ENCODE measurements at regions not wholly inside any gene's neighbourhood (a gene's known extent, or its start where the extent isn't known, plus 50 kb on each side); places are given as distances from the start of the nearest gene placed in this dataset.

DNA sequence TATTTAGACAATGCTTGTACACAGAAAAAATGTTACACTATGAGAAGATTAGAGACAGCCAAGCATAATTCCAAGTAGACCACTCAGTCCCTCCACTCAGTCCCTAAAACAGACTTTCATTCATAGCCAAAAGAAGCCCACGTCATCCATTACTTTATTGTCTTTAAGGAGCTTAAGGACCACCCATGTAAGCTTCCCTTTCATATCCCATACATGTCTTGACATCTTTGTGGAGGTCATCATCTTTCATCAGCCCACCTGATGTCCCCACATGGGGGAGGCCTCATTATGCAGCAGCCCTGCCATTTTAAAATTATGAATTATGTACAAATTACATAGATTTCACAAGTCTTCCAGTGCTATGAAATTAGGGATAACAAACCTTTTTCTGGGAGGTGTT is 92.6 kb upstream of the PALMD start:
- Histone ChIP-seq H3K27me3 (ENCODE audit: control insufficient read depth in 1 of 2, insufficient read depth in 2 of 2, low read length in 2 of 2) (no peaks in the 10 kb centered on the region), H3K36me3 (replicated peaks in 1 of 2; ENCODE audit: control insufficient read depth in 1 of 2, insufficient read depth in 2 of 2, low read length in 2 of 2) (no peaks in the 10 kb centered on the region), H2AFZ (ENCODE audit: low read length) (no peak overlapping the region), H3K27ac (ENCODE audit: extremely low read length, insufficient read depth, low read length) (no peak overlapping the region), H3K9ac (ENCODE audit: insufficient read depth, low read depth, low read length) (no peak overlapping the region), H3K4me2 (ENCODE audit: low read depth, low read length) (no peak overlapping the region), H3K9me3 (ENCODE audit: low read length) (no peaks in the 10 kb centered on the region), H3K4me1 (ENCODE audit: insufficient read depth, low read length) (peaks cover 45% of the 10 kb centered on the region), H3K79me2 (ENCODE audit: insufficient read depth, low read length) (no peaks in the 10 kb centered on the region), H4K20me1 (ENCODE audit: insufficient read depth, low read length) (no peaks in the 10 kb centered on the region), H3K4me3 (replicated peaks in 1 of 3; ENCODE audit: insufficient read depth in 1 of 3, low read depth in 2 of 3, low read length in 3 of 3) (no peak overlapping the region)
- ChIA-PET CTCF (ENCODE audit: low intra/inter-chr PET ratio, low total read pairs) (no interaction called here), POLR2A (no interaction called here)
- TF ChIP-seq GZF1 (CRISPR knock-in tag; IDR thresholded peaks at IDR 0.05) (no peak), RARA (CRISPR knock-in tag; IDR thresholded peaks at IDR 0.05) (no peak), IRF1 (CRISPR knock-in tag; IDR thresholded peaks at IDR 0.05; ENCODE audit: low read depth) (no peak), MED1 (CRISPR knock-in tag; IDR thresholded peaks at IDR 0.05) (no peak)
- TF ChIP-seq, protein P1, sequence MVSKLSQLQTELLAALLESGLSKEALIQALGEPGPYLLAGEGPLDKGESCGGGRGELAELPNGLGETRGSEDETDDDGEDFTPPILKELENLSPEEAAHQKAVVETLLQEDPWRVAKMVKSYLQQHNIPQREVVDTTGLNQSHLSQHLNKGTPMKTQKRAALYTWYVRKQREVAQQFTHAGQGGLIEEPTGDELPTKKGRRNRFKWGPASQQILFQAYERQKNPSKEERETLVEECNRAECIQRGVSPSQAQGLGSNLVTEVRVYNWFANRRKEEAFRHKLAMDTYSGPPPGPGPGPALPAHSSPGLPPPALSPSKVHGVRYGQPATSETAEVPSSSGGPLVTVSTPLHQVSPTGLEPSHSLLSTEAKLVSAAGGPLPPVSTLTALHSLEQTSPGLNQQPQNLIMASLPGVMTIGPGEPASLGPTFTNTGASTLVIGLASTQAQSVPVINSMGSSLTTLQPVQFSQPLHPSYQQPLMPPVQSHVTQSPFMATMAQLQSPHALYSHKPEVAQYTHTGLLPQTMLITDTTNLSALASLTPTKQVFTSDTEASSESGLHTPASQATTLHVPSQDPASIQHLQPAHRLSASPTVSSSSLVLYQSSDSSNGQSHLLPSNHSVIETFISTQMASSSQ (IDR thresholded peaks at IDR 0.05; ENCODE audit: low read depth), result no peak
- TF ChIP-seq, protein P1 (CRISPR knock-in tag; IDR thresholded peaks at IDR 0.05; ENCODE audit: borderline replicate concordance), result no peak
- WGBS (ENCODE audit: low lambda C conversion rate), result 92% methylated on average over 1 of the region's 1 CpG
- FAIRE-seq (no peak), DNase-seq (ENCODE audit: low spot score) (no peak), ATAC-seq (no peak)
- intact Hi-C loops (cut with micrococcal nuclease; ENCODE audit: unreplicated experiment), result no loop called here
- BruUV-seq (replicated peaks), result no TSS peak
- in situ Hi-C loops (cut with HindIII; ENCODE audit: extremely low pct_ligation_motif_present, low pct_unique_long_range_greater_than_20kb), result no loop called here
